Trophoblast cell (in vitro differentiated cells and primary cell): ENCODE measurements at regions not wholly inside any gene's neighbourhood (a gene's known extent, or its start where the extent isn't known, plus 50 kb on each side); places are given as distances from the start of the nearest gene placed in this dataset.
A peak's percentile ranks its signal among the peaks of the same experiment; 100 is the strongest.

ENCODE experiments used
- DNase-seq, 2 donors: peaks; one replicate each; pipeline ENCODE4 v3.0.0-alpha.2; 2016
- H2AFZ ChIP-seq: 2 replicates; pipeline ENCODE4 v1.6.1; 2013; ENCODE audit warnings: low read length, moderate library complexity, mild to moderate bottlenecking; ENCODE audit not compliant: insufficient read depth, poor library complexity
- H2AK5ac ChIP-seq: 2 replicates; pipeline ENCODE4 v1.6.1; 2013; ENCODE audit warnings: mild to moderate bottlenecking, low read length
- H2BK120ac ChIP-seq: 2 replicates; pipeline ENCODE4 v1.6.1; 2013; ENCODE audit warnings: low read length, mild to moderate bottlenecking, moderate library complexity; ENCODE audit not compliant: insufficient read depth, poor library complexity
- H2BK12ac ChIP-seq: 2 replicates; pipeline ENCODE4 v1.6.1; 2013; ENCODE audit warnings: mild to moderate bottlenecking, low read length, moderate library complexity
- H2BK5ac ChIP-seq: 2 replicates; pipeline ENCODE4 v1.6.1; 2013; ENCODE audit warnings: low read length, low read depth, moderate library complexity, mild to moderate bottlenecking; ENCODE audit not compliant: poor library complexity
- H3K14ac ChIP-seq: 2 replicates; pipeline ENCODE4 v1.6.1; 2013; ENCODE audit warnings: mild to moderate bottlenecking, low read length
- H3K18ac ChIP-seq: 2 replicates; pipeline ENCODE4 v1.6.1; 2013; ENCODE audit warnings: mild to moderate bottlenecking, low read length
- H3K23ac ChIP-seq: 2 replicates; pipeline ENCODE4 v1.6.1; 2013; ENCODE audit warnings: low read length
- H3K27ac ChIP-seq: 2 replicates; pipeline ENCODE4 v1.5.1; 2013; ENCODE audit warnings: low read depth, mild to moderate bottlenecking, inconsistent platforms, low read length, moderate library complexity
- H3K27me3 ChIP-seq: 2 replicates; pipeline ENCODE4 v1.6.1; 2013; ENCODE audit warnings: inconsistent platforms, mild to moderate bottlenecking, low read length, moderate library complexity; ENCODE audit not compliant: insufficient read depth
- H3K36me3 ChIP-seq, 2 experiments: 1 replicate in 1 of 2; 2 replicates in 1 of 2; pipeline ENCODE4 v1.6.1; 2013; ENCODE audit warnings: low read length in 2 of 2, mild to moderate bottlenecking in 2 of 2, moderate library complexity in 1 of 2; ENCODE audit not compliant: insufficient read depth in 2 of 2, control insufficient read depth in 1 of 2
- H3K4ac ChIP-seq: 2 replicates; pipeline ENCODE4 v1.6.1; 2013; ENCODE audit warnings: low read depth, mild to moderate bottlenecking, low read length, moderate library complexity
- H3K4me1 ChIP-seq, 2 experiments: 1 replicate in 1 of 2; 2 replicates in 1 of 2; pipeline ENCODE4 v1.6.1; 2013; ENCODE audit warnings: low read length in 2 of 2, mild to moderate bottlenecking in 2 of 2, moderate library complexity in 1 of 2; ENCODE audit not compliant: insufficient read depth in 2 of 2, control insufficient read depth in 1 of 2
- H3K4me2 ChIP-seq: 2 replicates; pipeline ENCODE4 v1.6.1; 2013; ENCODE audit warnings: inconsistent platforms, mild to moderate bottlenecking, low read length, moderate library complexity
- H3K4me3 ChIP-seq: 2 replicates; pipeline ENCODE4 v1.5.1; 2013; ENCODE audit warnings: mild to moderate bottlenecking, low read depth, low read length, inconsistent platforms
- H3K79me1 ChIP-seq: one replicate; pipeline ENCODE4 v1.6.1; 2013; ENCODE audit warnings: low read length
- H3K79me2 ChIP-seq: 2 replicates; pipeline ENCODE4 v1.6.1; 2013; ENCODE audit warnings: low read length, mild to moderate bottlenecking; ENCODE audit not compliant: control insufficient read depth, insufficient read depth, poor library complexity
- H3K9ac ChIP-seq: 2 replicates; pipeline ENCODE4 v1.6.1; 2013; ENCODE audit warnings: mild to moderate bottlenecking, low read length
- H3K9me3 ChIP-seq: 2 replicates; pipeline ENCODE4 v1.6.1; 2013; ENCODE audit warnings: low read depth, mild to moderate bottlenecking, control low read depth, inconsistent platforms, low read length; ENCODE audit not compliant: insufficient read depth
- H4K12ac ChIP-seq: 2 replicates; pipeline ENCODE4 v1.6.1; 2013; ENCODE audit warnings: low read depth, mild to moderate bottlenecking, low read length, moderate library complexity
- H4K8ac ChIP-seq: 2 replicates; pipeline ENCODE4 v1.6.1; 2013; ENCODE audit warnings: low read depth, mild to moderate bottlenecking, low read length, moderate library complexity
- H4K91ac ChIP-seq: one replicate; pipeline ENCODE4 v1.6.1; 2013; ENCODE audit warnings: low read depth, mild to moderate bottlenecking, low read length, moderate library complexity
- WGBS: extraction: QIAGEN DNeasy Blood & Tissue Kit; methylation state at CpG from one replicate; pipeline ENCODE4 v1.1.7; 2013; ENCODE audit warnings: missing lambda C conversion rate; ENCODE audit not compliant: insufficient read length, insufficient coverage; ENCODE audit errors: extremely low coverage; 5-methylcytosine and 5-hydroxymethylcytosine counted together

GRCh38 chr14:87811246-87811645 lies 181.7 kb downstream of the GALC start:
- H3K79me2 ChIP-seq = no peaks in the 10 kb centered on the region
- no peak overlapping the region for H4K12ac ChIP-seq
- H3K23ac ChIP-seq = no peak overlapping the region
- no peak overlapping the region for H2BK12ac ChIP-seq
- H4K91ac ChIP-seq = no peak overlapping the region
- no peak overlapping the region for H3K4me3 ChIP-seq
- no peak overlapping the region for H2AFZ ChIP-seq
- no peak overlapping the region for H3K4ac ChIP-seq
- no peaks in the 10 kb centered on the region for H3K27me3 ChIP-seq
- no peak overlapping the region for H3K9ac ChIP-seq
- H3K79me1 ChIP-seq = no peaks in the 10 kb centered on the region
- no peak overlapping the region for H3K4me2 ChIP-seq
- H3K18ac ChIP-seq = no peak overlapping the region
- no peak overlapping the region for H3K14ac ChIP-seq
- no peak overlapping the region for H2BK5ac ChIP-seq
- H2BK120ac ChIP-seq = no peak overlapping the region
- H3K27ac ChIP-seq = no peak overlapping the region
- H3K9me3 ChIP-seq = no peaks in the 10 kb centered on the region
- no peak for DNase-seq
- WGBS = no CpG with 5 or more reads among the region's 1 CpG
- H2AK5ac ChIP-seq = no peak overlapping the region
- H3K4me1 ChIP-seq = no peaks in the 10 kb centered on the region
- H4K8ac ChIP-seq = no peak overlapping the region
- no peaks in the 10 kb centered on the region for H3K36me3 ChIP-seq

GRCh38 chr14:87810711-87811110 lies 182.3 kb downstream of the GALC start:
- no peak overlapping the region for H3K4me3 ChIP-seq
- no peak overlapping the region for H2BK5ac ChIP-seq
- H2BK12ac ChIP-seq = no peak overlapping the region
- no CpG with 5 or more reads among the region's 6 CpGs for WGBS
- H3K4me1 ChIP-seq = no peaks in the 10 kb centered on the region
- peak; percentile 13 for DNase-seq
- no peaks in the 10 kb centered on the region for H3K79me2 ChIP-seq
- no peak overlapping the region for H2AFZ ChIP-seq
- no peak overlapping the region for H3K23ac ChIP-seq
- H3K14ac ChIP-seq = no peak overlapping the region
- H3K36me3 ChIP-seq = no peaks in the 10 kb centered on the region
- no peak overlapping the region for H3K18ac ChIP-seq
- no peak overlapping the region for H3K4me2 ChIP-seq
- H3K27me3 ChIP-seq = no peaks in the 10 kb centered on the region
- H3K9me3 ChIP-seq = no peaks in the 10 kb centered on the region
- H2BK120ac ChIP-seq = no peak overlapping the region
- no peak overlapping the region for H3K4ac ChIP-seq
- no peak overlapping the region for H3K9ac ChIP-seq
- H3K79me1 ChIP-seq = no peaks in the 10 kb centered on the region
- no peak overlapping the region for H3K27ac ChIP-seq
- no peak overlapping the region for H2AK5ac ChIP-seq
- H4K8ac ChIP-seq = no peak overlapping the region
- no peak overlapping the region for H4K91ac ChIP-seq
- H4K12ac ChIP-seq = no peak overlapping the region

- no peak for DNase-seq
- Histone ChIP-seq H2BK120ac (no peak overlapping the region), H3K79me2 (no peaks in the 10 kb centered on the region), H3K14ac (no peak overlapping the region), H3K27ac (no peak overlapping the region), H3K4ac (no peak overlapping the region), H3K9me3 (no peaks in the 10 kb centered on the region), H3K9ac (no peak overlapping the region), H2BK5ac (no peak overlapping the region), H3K4me3 (no peak overlapping the region), H4K8ac (no peak overlapping the region), H2AFZ (no peak overlapping the region), H4K91ac (no peak overlapping the region), H3K27me3 (no peaks in the 10 kb centered on the region), H3K4me1 (no peaks in the 10 kb centered on the region), H3K4me2 (no peak overlapping the region), H3K23ac (no peak overlapping the region), H4K12ac (no peak overlapping the region), H3K36me3 (no peaks in the 10 kb centered on the region), H3K18ac (no peak overlapping the region), H2AK5ac (no peak overlapping the region), H2BK12ac (no peak overlapping the region), H3K79me1 (no peaks in the 10 kb centered on the region)
- no CpG with 5 or more reads among the region's 5 CpGs for WGBS
Observed at GRCh38 chr14:87809261-87809660, 183.7 kb downstream of the GALC start.

GRCh38 chr14:87805315-87805723 lies 187.7 kb downstream of the GALC start:
- Histone ChIP-seq H3K36me3 (no peaks in the 10 kb centered on the region), H2BK5ac (no peak overlapping the region)

More at GRCh38 chr14:87805315-87805723, 187.7 kb downstream of the GALC start:
- no peak overlapping the region for H2AFZ ChIP-seq
- H3K4me3 ChIP-seq = no peak overlapping the region
- no peak overlapping the region for H2AK5ac ChIP-seq
- no peaks in the 10 kb centered on the region for H3K27me3 ChIP-seq
- H3K79me2 ChIP-seq = no peaks in the 10 kb centered on the region
- DNase-seq = peak in 1 of 2 donors; percentile 40
- no peaks in the 10 kb centered on the region for H3K9me3 ChIP-seq
- H3K23ac ChIP-seq = no peak overlapping the region
- no peak overlapping the region for H3K18ac ChIP-seq
- no peak overlapping the region for H3K4ac ChIP-seq
- H4K8ac ChIP-seq = no peak overlapping the region
- no peak overlapping the region for H4K12ac ChIP-seq
- no peak overlapping the region for H2BK12ac ChIP-seq
- H3K4me2 ChIP-seq = no peak overlapping the region
- no CpG with 5 or more reads among the region's 4 CpGs for WGBS
- H2BK120ac ChIP-seq = no peak overlapping the region
- no peak overlapping the region for H3K9ac ChIP-seq
- H3K14ac ChIP-seq = no peak overlapping the region
- no peaks in the 10 kb centered on the region for H3K4me1 ChIP-seq
- no peaks in the 10 kb centered on the region for H3K79me1 ChIP-seq
- no peak overlapping the region for H4K91ac ChIP-seq
- no peak overlapping the region for H3K27ac ChIP-seq
